T1000 (cell line): ENCODE measurements at regions not wholly inside any gene's neighbourhood (a gene's known extent, or its start where the extent isn't known, plus 50 kb on each side); places are given as distances from the start of the nearest gene placed in this dataset.
"Not testable (repeated sequence)": the region's sequence is repeated elsewhere in the genome, so short reads cannot be mapped to it uniquely, and the experiment has no call there.

Experiments
- DNase-seq: peaks from one replicate; lab custom pipeline; 2025; ENCODE audit warnings: mixed read lengths; lab: John Stamatoyannopoulos, UW

GRCh38 chr5:44048276-44048984 is 340.8 kb downstream of the FGF10 start:
- no peak for DNase-seq

GRCh38 chr5:44046619-44047364 is 342.4 kb downstream of the FGF10 start:
- no peak for DNase-seq

GRCh38 chr5:44044549-44044948 is 344.7 kb downstream of the FGF10 start:
- DNase-seq, result not testable (repeated sequence)

- DNase-seq, result no peak
These were observed 361.0 kb downstream of the FGF10 start for GRCh38 chr5:44028226-44028625.

- DNase-seq, result no peak
These were observed 366.6 kb downstream of the FGF10 start for GRCh38 chr5:44022622-44023021.

GRCh38 chr5:44011518-44011917 is 377.7 kb downstream of the FGF10 start:
- DNase-seq, result no peak

- no peak for DNase-seq
These were observed 386.8 kb downstream of the FGF10 start for GRCh38 chr5:44002381-44002901.

GRCh38 chr5:44001675-44002380 is 387.4 kb downstream of the FGF10 start:
- DNase-seq, result no peak

GRCh38 chr5:44001236-44001635 is 388.0 kb downstream of the FGF10 start:
- DNase-seq, result no peak

GRCh38 chr5:43997647-43998272 is 391.5 kb downstream of the FGF10 start:
- peak; percentile 14 for DNase-seq

GRCh38 chr5:43996221-43996620 is 393.0 kb downstream of the FGF10 start:
- DNase-seq, result no peak

GRCh38 chr5:43994352-43994708 is 391.4 kb downstream of the NNT start:
- DNase-seq, result no peak

GRCh38 chr5:43993634-43994351 is 390.8 kb downstream of the NNT start:
- DNase-seq, result no peak

- no peak for DNase-seq
These were observed 382.4 kb downstream of the NNT start for GRCh38 chr5:43985411-43985810.

- no peak for DNase-seq
These were observed 378.6 kb downstream of the NNT start for GRCh38 chr5:43981556-43981955.

- no peak for DNase-seq
These were observed 370.9 kb downstream of the NNT start for GRCh38 chr5:43973908-43974307.

- DNase-seq, result no peak
These were observed 370.3 kb downstream of the NNT start for GRCh38 chr5:43973318-43973717.

- no peak for DNase-seq
These were observed 364.2 kb downstream of the NNT start for GRCh38 chr5:43967165-43967564.

- DNase-seq, result no peak
These were observed 356.2 kb downstream of the NNT start for GRCh38 chr5:43959144-43959543.

- DNase-seq, result no peak
These were observed 345.0 kb downstream of the NNT start for GRCh38 chr5:43947935-43948334.

- no peak for DNase-seq
These were observed 338.8 kb downstream of the NNT start for GRCh38 chr5:43941806-43942205.

GRCh38 chr5:43940562-43940961 is 337.6 kb downstream of the NNT start:
- no peak for DNase-seq
